HG02970 (cell line): ENCODE measurements at regions not wholly inside any gene's neighbourhood (a gene's known extent, or its start where the extent isn't known, plus 50 kb on each side); places are given as distances from the start of the nearest gene placed in this dataset.
"Not testable (repeated sequence)": the region's sequence is repeated elsewhere in the genome, so short reads cannot be mapped to it uniquely, and the experiment has no call there.

Experiments used
- ATAC-seq: cut with Tn5 transposase; IDR thresholded peaks from one replicate; pipeline ENCODE4 v1.9.1; 2021; ENCODE audit warnings: mild to moderate bottlenecking, moderate library complexity, moderate number of reproducible peaks; ENCODE audit not compliant: unreplicated experiment, low FRiP score

GRCh38 chrX:1021314-1021993 lies 191.0 kb downstream of the CRLF2 start:
- not testable (repeated sequence) for ATAC-seq

- ATAC-seq = no peak
These were observed 191.7 kb downstream of the CRLF2 start for GRCh38 chrX:1020634-1021166.

GRCh38 chrX:1016926-1017325 lies 195.5 kb downstream of the CRLF2 start:
- ATAC-seq = not testable (repeated sequence)

DNA sequence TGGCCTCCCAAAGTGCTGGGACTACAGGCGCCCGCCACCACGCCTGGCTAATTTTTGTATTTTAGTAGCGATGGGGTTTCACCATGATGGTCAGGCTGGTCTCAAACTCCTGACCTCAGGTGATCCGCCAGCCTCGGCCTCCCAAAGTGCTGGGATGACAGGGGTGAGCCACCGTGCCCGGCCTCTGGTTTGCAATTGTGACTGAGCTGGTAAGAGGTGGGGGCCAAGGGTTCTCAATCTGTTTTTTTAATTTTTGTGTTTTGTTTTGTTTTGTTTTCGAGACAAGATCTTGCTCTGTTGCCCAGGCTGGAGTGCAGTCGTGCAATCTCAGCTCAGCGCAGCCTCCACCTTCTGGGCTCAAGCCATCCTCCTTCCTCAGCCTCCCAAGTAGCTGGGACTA lies 196.2 kb downstream of the CRLF2 start:
- ATAC-seq = not testable (repeated sequence)

DNA sequence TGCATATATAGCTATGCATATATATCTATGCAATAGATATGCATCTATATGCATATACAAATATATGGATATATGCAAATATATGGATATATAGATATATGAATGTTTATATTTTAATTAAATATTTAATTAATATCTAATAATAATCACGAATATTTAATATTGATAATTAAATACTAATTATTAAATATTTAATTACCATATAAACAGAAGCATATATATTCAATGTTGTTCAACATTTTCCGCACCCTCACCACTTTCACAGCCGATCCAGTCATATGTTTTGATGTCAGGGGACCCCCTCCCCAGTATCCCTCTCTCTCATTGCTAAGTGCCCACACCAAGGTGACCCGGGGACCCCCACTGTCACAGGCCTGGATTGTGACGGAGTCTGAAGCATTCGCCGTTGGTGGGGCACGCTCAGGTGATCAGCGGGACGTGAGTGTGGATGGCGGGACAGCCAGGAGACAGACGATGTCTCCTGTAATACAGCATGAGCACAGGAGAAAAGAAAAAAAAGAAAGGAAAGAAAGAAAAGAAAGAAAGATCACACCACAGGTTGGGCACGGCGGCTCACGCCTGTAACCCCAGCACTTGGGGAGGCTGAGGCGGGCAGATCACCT lies 199.7 kb downstream of the CRLF2 start:
- no peak for ATAC-seq

DNA sequence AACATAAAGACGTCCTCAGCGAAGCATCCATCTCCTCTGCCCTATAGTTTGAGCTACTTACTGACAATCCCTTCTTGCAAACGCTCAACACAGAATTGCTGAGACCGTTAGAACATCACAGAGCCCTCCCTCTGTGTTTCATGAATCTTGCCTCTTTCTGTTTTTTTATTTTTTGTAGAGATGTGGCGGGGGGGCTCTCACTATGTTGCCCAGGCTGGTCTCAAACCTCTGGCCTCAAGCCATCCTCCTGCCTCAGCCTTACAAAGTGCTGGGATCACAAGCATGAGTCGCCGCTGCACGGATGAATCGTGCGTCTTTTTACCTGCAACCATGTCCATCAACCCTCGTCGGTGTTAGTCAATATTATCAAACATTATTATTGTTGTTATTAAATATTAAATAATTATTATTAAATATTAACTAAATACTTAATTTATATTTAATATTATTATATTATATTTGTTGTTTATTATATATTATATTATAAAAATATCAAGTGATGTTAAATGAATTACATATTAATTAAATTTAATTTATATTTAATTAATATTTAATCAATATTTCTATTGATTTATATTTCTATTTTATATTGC lies 200.7 kb downstream of the CRLF2 start:
- no peak for ATAC-seq

- ATAC-seq = no peak
These were observed 202.7 kb downstream of the CRLF2 start for GRCh38 chrX:1009771-1010170.

- no peak for ATAC-seq
These were observed 206.2 kb downstream of the CRLF2 start for GRCh38 chrX:1006156-1006730.

DNA sequence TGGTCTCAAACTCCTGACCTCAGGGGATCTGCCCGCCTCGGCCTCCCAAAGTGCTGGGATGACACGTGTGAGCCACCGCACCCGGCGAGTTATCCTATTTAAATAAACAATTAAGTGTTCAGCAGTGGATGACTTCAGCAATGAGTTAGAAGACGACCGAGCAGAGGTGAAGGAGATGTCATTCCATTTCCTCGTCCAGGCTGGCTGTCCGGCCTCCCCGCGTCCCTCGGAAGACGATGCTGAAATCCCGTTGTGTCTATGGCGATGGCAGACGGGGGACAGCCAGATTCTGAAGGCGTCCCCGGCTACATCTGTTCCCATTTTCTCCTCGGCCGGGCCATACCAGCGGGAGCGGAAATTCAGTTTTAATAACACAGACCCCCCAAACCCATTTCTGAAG lies 209.8 kb downstream of the CRLF2 start:
- no peak for ATAC-seq

DNA sequence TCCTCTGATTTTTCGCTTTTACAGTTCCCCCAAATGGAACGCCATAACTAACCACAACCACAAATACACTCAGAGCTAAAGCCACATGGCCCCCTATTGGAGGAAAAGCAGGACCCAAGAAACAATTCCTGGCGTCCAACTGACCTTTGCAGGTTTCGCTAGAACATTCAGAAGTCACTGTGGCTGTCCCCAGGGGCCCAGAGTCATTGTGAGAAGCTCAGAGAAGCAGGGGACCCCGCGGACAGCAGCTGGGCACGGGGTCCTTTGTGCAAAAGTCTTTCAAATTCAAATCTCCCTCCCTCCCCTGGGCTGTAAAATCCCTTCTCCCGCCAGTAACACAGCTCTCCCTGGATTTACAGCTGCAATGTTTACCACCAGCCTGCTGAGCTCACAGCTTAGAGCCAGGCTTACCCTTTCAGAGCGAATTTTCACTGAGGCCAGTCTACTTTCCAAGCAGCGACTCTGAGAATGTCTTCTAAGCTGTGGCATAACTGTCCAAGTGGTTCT lies 214.8 kb downstream of the CRLF2 start:
- ATAC-seq = no peak

DNA sequence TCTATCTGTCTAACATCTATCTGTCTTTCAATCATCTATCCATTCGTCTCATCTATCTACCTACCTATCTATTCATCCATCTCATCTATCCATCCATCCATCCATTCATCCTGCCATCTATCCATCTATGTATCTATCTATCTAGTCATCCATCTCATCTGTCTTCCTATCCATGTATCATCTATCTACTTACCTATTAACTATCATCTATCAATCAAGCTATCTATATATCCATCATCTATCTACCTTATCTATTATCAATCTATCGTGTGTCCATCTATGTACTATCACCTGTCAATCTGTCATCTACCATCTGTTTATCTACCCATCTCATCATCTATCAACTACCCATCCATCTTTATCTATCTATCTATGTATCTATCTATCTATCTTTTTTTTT lies 217.7 kb downstream of the CRLF2 start:
- no peak for ATAC-seq

GRCh38 chrX:989959-990510 lies 222.4 kb downstream of the CRLF2 start:
- ATAC-seq = peak; percentile 68

- not testable (repeated sequence) for ATAC-seq
These were observed 223.9 kb downstream of the CRLF2 start for GRCh38 chrX:988530-988929.

DNA sequence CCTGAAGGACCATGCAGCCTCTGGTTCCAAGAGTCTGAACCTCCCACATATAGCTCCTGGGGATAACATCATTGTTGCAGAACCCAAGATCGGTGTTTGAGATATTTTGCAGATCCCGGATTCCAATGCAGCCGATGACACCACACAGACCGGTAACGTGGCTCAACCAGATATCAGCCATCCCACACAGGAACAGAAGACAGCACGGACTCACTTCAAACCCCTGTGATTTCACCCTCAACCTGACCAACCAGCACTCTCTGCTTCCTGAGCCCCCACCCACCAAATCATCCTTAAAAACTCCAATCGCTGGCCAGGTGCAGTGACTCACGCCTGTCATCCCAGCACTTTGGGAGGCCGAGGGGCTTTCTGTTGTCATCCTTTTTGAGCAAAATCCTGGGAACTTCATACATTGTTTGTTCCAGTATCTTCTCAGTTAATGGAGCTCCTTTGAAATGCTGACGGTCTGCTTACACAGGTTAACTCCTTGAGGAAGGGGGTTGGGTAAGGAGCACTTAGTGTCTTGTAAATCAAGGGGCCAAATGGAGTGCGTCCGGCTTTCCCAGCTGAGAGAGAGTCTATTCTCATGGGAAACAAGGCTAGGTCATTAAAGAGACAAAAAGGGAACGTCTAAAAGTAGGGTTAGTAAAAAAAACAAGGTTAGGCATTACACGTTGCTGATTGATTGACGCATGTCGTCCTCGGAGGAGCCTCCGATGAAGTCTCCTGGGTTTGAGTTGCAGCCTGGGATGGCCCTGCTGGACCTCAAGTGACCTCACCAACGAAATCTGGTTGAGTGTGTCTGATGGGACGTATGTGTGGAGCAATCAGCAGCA lies 230.4 kb downstream of the CRLF2 start:
- no peak for ATAC-seq

- no peak for ATAC-seq
These were observed 231.7 kb downstream of the CRLF2 start for GRCh38 chrX:980587-981235.

GRCh38 chrX:979127-979526 lies 233.3 kb downstream of the CRLF2 start:
- ATAC-seq = not testable (repeated sequence)

DNA sequence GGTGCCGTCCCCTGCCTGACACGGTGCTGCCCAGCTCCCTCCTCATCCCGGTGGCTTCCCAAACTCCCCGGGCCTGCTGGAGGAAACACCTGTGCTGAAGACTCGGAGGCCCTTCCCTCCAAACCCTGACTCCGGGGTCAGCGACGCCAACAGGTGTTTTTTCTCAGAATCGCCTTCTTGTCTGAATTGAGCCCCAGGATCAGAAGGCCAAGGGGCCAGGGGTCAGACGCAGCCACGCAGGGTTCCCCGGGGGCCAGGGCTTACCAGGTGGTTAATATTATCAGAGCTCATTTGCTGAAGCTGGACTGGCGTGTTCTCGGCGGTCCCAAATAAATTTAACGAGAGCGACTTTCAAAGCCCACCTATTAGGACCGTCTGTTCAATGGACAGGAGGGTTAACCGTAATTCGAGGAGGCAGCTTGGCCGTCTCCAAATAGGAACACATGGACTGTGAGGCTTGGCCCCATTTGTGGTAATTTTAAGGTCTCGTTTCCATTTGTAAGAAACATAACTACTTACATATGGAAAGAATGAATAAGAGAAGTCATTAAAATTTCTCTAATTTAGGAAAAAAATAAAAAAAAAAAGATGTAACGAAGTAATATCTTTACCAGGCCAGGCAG lies 239.3 kb downstream of the CRLF2 start:
- ATAC-seq = no peak

DNA sequence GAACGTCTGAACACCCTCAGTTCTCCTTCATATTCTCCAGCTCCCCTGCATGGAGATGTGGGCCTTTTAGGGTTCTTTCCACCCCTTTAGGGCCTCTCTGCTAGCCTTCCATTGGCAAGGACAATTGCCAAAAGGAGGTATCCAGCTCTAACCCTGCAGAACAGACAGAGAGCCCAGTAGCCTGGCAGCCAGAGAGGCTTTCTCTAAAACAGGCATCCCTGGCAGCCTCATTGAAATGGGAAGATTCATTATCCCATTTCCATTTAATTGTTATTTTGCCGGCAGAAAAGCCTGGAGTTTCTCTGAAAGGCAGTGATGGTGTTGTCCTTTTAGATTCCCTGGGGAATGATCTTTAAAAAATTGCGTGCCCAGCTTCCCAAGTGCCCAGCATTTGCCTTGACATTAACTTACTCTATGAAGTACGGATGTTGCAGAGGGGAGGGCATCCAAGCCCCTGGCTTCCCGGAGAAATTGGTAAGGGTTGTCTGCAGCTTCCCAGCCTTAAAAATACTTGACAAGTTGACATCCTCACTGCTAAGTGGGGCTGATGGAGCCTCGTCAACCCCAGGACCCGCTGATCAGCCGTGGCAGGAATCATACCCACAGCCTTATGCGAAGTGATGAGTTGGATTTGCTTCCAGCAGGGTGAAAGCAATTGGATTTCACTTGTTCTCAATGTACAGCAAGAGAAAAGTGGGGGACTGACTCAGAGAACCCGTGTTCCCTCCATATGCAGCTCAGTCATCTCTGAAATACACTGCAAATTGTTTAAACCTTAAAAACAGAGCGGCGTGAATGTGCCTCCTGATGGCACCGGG lies 244.1 kb downstream of the CRLF2 start:
- no peak for ATAC-seq
